ENCODE measurements at regions not wholly inside any gene's neighbourhood (a gene's known extent, or its start where the extent isn't known, plus 50 kb on each side); places are given as distances from the start of the nearest gene placed in this dataset.

DNA sequence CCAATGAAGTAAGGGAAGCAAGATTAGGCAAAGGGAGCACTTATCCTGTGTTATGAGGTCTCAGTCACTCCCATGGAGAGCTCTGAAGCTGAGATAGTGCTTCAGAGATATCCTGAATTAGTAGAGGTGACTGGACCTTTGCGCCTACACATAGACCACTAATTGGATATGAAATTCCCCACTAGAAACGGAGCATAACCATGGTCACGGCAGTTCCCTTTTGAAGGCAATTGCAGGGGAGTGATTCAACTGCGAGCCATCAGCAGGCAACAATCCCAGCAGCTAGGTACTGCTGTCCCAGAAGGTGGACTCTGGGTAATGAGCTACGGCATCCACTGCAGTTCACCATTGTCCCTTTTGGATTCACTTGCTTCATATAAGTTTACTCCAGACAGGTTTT is 267.7 kb upstream of the RASA1 start:
- CTCF ChIA-PET, result interaction anchor here (1.1 to 3.2 kb wide), 2 partner anchors 14 to 15 kb away, joined by 3 to 11 read pairs; no protein-coding TSS in a partner anchor
- TF ChIP-seq, protein P1, sequence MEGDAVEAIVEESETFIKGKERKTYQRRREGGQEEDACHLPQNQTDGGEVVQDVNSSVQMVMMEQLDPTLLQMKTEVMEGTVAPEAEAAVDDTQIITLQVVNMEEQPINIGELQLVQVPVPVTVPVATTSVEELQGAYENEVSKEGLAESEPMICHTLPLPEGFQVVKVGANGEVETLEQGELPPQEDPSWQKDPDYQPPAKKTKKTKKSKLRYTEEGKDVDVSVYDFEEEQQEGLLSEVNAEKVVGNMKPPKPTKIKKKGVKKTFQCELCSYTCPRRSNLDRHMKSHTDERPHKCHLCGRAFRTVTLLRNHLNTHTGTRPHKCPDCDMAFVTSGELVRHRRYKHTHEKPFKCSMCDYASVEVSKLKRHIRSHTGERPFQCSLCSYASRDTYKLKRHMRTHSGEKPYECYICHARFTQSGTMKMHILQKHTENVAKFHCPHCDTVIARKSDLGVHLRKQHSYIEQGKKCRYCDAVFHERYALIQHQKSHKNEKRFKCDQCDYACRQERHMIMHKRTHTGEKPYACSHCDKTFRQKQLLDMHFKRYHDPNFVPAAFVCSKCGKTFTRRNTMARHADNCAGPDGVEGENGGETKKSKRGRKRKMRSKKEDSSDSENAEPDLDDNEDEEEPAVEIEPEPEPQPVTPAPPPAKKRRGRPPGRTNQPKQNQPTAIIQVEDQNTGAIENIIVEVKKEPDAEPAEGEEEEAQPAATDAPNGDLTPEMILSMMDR (IDR thresholded peaks at IDR 0.05; ENCODE audit: control extremely low read depth, extremely low read depth, low read depth, missing control alignments), result no peak
- POLR2A ChIA-PET, result no interaction called here
- DNase-seq (ENCODE audit: extremely low spot score), result no peak

DNA sequence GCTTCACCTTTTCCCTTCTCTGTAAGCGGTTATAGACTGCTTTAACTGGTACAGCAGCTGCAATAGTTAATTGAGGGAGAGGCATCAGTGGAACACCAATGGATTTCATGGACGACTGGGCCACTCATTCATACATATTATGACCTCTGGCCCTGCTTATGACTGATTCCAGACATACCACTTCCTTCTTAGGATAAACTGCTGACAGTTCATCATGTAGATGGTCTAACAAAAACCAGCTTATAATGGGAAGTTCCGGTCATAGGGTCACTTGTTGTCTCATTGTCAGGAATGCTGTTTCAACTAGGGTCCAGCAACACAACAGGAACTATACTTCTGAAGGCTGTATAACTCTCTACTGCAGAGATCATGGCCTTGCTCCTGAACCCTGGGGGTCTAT is 265.2 kb upstream of the RASA1 start:
- POLR2A ChIA-PET, result no interaction called here
- DNase-seq (ENCODE audit: extremely low spot score), result no peak
- TF ChIP-seq, protein P1 (IDR thresholded peaks at IDR 0.05; ENCODE audit: control extremely low read depth, extremely low read depth, low read depth, missing control alignments), result no peak
- CTCF ChIA-PET, result interaction anchor here (0.8 to 3.2 kb wide), 8 partner anchors 9 to 398 kb away, joined by 3 to 11 read pairs (median 5); no protein-coding TSS in a partner anchor

DNA sequence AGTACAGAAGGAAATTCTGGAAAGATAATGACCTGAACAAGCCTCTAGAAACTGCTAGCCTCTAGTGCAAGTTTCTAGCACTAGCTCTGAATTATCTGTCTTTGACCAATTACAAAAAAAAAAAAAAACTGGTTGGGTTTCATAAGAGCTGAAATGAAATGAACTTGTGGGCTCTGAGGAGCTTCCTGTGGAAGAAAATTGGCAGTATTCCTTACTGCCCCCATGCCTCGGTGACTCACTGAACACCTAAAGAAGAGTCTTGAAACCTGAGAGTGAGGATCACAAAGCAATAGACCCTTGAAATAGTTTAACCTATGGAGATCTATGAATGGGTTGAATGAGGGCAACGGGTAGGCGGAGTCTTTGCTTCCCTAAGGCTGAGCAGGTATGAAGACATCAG is 263.6 kb upstream of the RASA1 start:
- TF ChIP-seq, protein P1 (IDR thresholded peaks at IDR 0.05; ENCODE audit: control extremely low read depth, extremely low read depth, low read depth, missing control alignments), result no peak
- ChIA-PET CTCF (no interaction called here), POLR2A (interaction anchor here (0.7 kb wide), 1 partner anchor 11 kb away, joined by 3 read pairs; no protein-coding TSS in a partner anchor)
- no peak for DNase-seq (ENCODE audit: extremely low spot score)

DNA sequence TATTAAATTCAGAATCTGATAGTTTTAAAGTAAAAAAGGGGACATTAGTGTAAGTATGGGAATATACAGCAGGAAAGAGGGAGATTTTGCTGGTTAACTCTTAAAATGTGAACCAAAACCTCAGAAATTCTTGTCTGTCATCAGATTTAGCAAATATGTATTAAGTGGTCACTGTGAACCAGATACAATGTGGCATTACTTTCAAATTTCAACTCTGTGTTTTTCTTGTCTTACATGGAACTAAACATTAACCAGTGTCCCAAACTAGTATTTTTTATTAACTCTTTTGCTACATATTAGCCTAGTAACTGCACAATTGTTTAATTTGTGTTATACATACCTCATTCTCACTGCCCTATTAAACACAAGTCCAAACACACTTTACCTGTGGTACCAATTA is 259.9 kb upstream of the RASA1 start:
- ChIA-PET CTCF (no interaction called here), POLR2A (no interaction called here)
- DNase-seq (ENCODE audit: extremely low spot score), result no peak
- TF ChIP-seq, protein P1 (IDR thresholded peaks at IDR 0.05; ENCODE audit: control extremely low read depth, extremely low read depth, low read depth, missing control alignments), result no peak

DNA sequence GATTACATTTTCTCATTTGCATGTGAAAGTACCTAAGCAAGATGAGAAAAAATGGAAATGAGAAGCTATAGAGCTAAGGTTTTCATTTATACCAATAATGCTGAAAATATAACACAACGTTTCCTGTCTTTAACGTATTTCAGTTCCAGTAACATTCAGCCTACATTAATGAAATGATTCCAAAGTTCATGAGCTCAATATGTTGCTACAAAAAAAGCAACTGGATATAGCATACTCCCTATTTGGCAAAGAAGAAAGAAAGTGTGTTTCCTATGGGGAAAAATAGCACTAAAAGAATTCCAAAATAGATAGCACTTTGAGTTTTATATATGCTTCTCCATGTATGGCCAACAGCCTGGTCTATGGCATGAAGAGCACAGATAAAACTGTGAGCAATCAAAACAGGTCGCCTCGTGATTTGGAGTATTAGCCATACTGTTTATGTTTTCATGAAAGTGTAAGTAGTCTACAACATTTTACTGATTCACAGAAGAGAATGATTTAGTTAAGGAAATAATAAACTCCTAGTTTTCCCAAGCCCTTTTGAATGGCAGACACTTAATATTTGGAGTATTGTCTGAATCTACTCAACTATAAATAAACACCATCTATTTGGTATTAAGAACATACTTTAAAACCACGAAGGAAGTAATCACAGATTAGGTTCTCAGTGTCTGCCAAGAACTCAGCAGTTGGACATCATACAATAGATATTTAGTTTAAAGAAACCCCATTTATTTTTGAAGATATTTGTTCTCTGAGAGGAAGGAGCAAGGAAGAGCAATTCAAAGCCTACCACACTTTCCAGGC is 258.7 kb upstream of the RASA1 start:
- no peak for DNase-seq (ENCODE audit: extremely low spot score)
- POLR2A ChIA-PET, result no interaction called here
- CTCF ChIA-PET, result no interaction called here
- TF ChIP-seq, protein P1 (IDR thresholded peaks at IDR 0.05; ENCODE audit: control extremely low read depth, extremely low read depth, low read depth, missing control alignments), result no peak

DNA sequence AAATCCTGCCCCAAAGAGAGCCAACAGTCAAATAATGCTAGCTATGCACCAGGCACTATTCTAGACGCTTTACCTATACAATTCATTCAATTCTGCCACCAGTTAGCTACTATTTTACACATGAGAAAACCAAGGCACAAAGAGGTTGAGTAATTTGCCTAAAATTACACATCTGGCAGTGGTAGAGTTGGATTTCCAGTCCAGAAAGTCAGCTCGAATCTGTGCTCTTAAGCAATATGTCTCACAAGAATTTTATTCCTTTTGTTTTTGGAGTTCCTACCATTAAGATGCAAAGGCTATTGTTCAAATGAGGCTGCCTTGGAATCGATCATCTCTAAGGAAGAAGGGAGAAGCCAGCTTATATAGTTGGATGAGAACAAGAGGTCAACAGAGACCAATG is 256.9 kb upstream of the RASA1 start:
- POLR2A ChIA-PET, result no interaction called here
- no peak for DNase-seq (ENCODE audit: extremely low spot score)
- CTCF ChIA-PET, result interaction anchor here (1.3 to 2.5 kb wide), 4 partner anchors 8 to 131 kb away, joined by 3 to 8 read pairs (median 6); no protein-coding TSS in a partner anchor
- TF ChIP-seq, protein P1 (IDR thresholded peaks at IDR 0.05; ENCODE audit: control extremely low read depth, extremely low read depth, low read depth, missing control alignments), result no peak
